Neuronal stem cell (in vitro differentiated cells): ENCODE measurements at regions not wholly inside any gene's neighbourhood (a gene's known extent, or its start where the extent isn't known, plus 50 kb on each side); places are given as distances from the start of the nearest gene placed in this dataset.

Source experiments
- DNase-seq: peaks from one replicate; pipeline ENCODE4 v3.0.0-alpha.2; 2013; ENCODE audit warnings: low spot score
- H2AFZ ChIP-seq: one replicate; pipeline ENCODE4 v1.6.1; 2013; ENCODE audit warnings: mild to moderate bottlenecking, low read length, inconsistent platforms
- H2AK5ac ChIP-seq: 2 replicates; pipeline ENCODE4 v1.6.1; 2013; ENCODE audit warnings: low read depth, mild to moderate bottlenecking, inconsistent platforms, low read length, moderate library complexity, mixed read lengths
- H2BK120ac ChIP-seq: 2 replicates; pipeline ENCODE4 v1.6.1; 2013; ENCODE audit warnings: low read depth, mild to moderate bottlenecking, inconsistent platforms, low read length, moderate library complexity, mixed read lengths
- H2BK12ac ChIP-seq: one replicate; pipeline ENCODE4 v1.6.1; 2013; ENCODE audit warnings: low read length, inconsistent platforms
- H2BK15ac ChIP-seq: 2 replicates; pipeline ENCODE4 v1.6.1; 2013; ENCODE audit warnings: mild to moderate bottlenecking, low read length, inconsistent platforms, mixed read lengths
- H2BK5ac ChIP-seq: one replicate; pipeline ENCODE4 v1.6.1; 2013; ENCODE audit warnings: inconsistent platforms, mild to moderate bottlenecking, low read length, moderate library complexity
- H3K14ac ChIP-seq: one replicate; pipeline ENCODE4 v1.6.1; 2013; ENCODE audit warnings: low read length, inconsistent platforms
- H3K18ac ChIP-seq: 2 replicates; pipeline ENCODE4 v1.6.1; 2013; ENCODE audit warnings: low read length, inconsistent platforms
- H3K23ac ChIP-seq: 2 replicates; pipeline ENCODE4 v1.6.1; 2013; ENCODE audit warnings: low read depth, mild to moderate bottlenecking, mixed read lengths, low read length, inconsistent platforms; ENCODE audit not compliant: poor library complexity
- H3K27ac ChIP-seq: replicated peaks from 3 replicates; pipeline ENCODE4 v1.5.1; 2013; ENCODE audit warnings: low read length, inconsistent platforms
- H3K27me3 ChIP-seq, 3 experiments: 2 replicates each; pipeline ENCODE4 v1.6.1; 2013; ENCODE audit warnings: low read length in 3 of 3, mild to moderate bottlenecking in 2 of 3, inconsistent platforms in 1 of 3, low read depth in 1 of 3, mixed read lengths in 1 of 3, moderate library complexity in 1 of 3; ENCODE audit not compliant: control insufficient read depth in 3 of 3, insufficient read depth in 3 of 3
- H3K36me3 ChIP-seq, 2 donors: replicated peaks in 1 of 2; 2 replicates each; pipeline ENCODE4 v1.6.1; 2013; ENCODE audit warnings: low read length in 2 of 2; ENCODE audit not compliant: control insufficient read depth in 2 of 2, insufficient read depth in 2 of 2
- H3K4ac ChIP-seq: 2 replicates; pipeline ENCODE4 v1.6.1; 2013; ENCODE audit warnings: inconsistent platforms, mild to moderate bottlenecking, low read length, moderate library complexity
- H3K4me1 ChIP-seq, 2 donors: 1 replicate in 1 of 2; 2 replicates in 1 of 2; pipeline ENCODE4 v1.6.1; 2013; ENCODE audit warnings: low read length in 2 of 2, low read depth in 1 of 2; ENCODE audit not compliant: control insufficient read depth in 2 of 2, insufficient read depth in 1 of 2
- H3K4me2 ChIP-seq: one replicate; pipeline ENCODE4 v1.6.1; 2013; ENCODE audit warnings: mild to moderate bottlenecking, low read length, inconsistent platforms; ENCODE audit not compliant: insufficient read depth, poor library complexity, severe bottlenecking
- H3K4me3 ChIP-seq, 2 donors: 2 replicates each; pipeline ENCODE4 v1.5.1; 2013; ENCODE audit warnings: low read length in 2 of 2, mild to moderate bottlenecking in 2 of 2, inconsistent platforms in 1 of 2, moderate library complexity in 1 of 2
- H3K79me1 ChIP-seq: one replicate; pipeline ENCODE4 v1.6.1; 2013; ENCODE audit warnings: low read depth, mild to moderate bottlenecking, inconsistent platforms, low read length, moderate library complexity
- H3K9ac ChIP-seq: one replicate; pipeline ENCODE4 v1.6.1; 2013; ENCODE audit warnings: mild to moderate bottlenecking, low read depth, low read length, inconsistent platforms; ENCODE audit not compliant: poor library complexity
- H3K9me3 ChIP-seq, 2 donors: replicated peaks in 1 of 2; 2 replicates each; pipeline versions ENCODE3 to v1.6.1; 2013; ENCODE audit warnings: low read length in 2 of 2, mild to moderate bottlenecking in 2 of 2, inconsistent platforms in 1 of 2, low read depth in 1 of 2, mixed read lengths in 1 of 2, moderate library complexity in 1 of 2; ENCODE audit not compliant: control insufficient read depth in 2 of 2, insufficient read depth in 1 of 2
- H4K8ac ChIP-seq: one replicate; pipeline ENCODE4 v1.6.1; 2013; ENCODE audit warnings: low read depth, mild to moderate bottlenecking, inconsistent platforms, low read length, moderate library complexity
- H4K91ac ChIP-seq: one replicate; pipeline ENCODE4 v1.6.1; 2013; ENCODE audit warnings: low read length, low read depth, mild to moderate bottlenecking, inconsistent platforms; ENCODE audit not compliant: poor library complexity
- WGBS, 2 donors: extraction: QIAGEN DNeasy Blood & Tissue Kit; methylation state at CpG; one replicate each; pipeline ENCODE4 v1.1.7; 2013; ENCODE audit warnings: missing lambda C conversion rate in 2 of 2, mixed read lengths in 1 of 2; ENCODE audit not compliant: insufficient read length in 2 of 2, insufficient replicate concordance in 1 of 2; ENCODE audit errors: extremely low coverage in 2 of 2; 5-methylcytosine and 5-hydroxymethylcytosine counted together

DNA sequence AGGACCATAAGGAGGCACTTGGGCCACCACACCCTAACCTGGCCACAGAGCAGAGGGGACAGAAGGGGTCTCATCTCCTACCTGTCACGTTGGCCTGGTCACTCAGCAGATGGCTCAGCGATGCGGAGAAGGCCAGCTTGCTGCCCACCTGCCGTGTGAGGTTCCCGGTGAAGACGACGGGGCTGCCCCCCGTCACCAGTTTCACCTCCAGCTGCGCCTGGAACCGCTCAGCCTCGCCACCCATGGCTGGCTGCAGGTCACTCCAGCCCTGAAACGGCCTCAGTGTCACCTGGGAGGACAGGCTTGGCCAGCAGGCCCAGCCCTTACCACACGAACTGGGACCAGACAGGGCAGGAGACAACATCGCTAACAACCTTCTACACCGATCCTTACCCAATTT lies 116.8 kb downstream of the RMI2 start:
- Histone ChIP-seq H3K27me3 (peaks cover 0 to 5% (median 0%) of the 10 kb centered on the region in 3 experiments), H2BK120ac (no peak overlapping the region), H3K14ac (peak overlapping the region; percentile 58), H3K79me1 (peaks cover 3% of the 10 kb centered on the region), H3K4ac (no peak overlapping the region), H3K27ac (no peak overlapping the region), H3K4me3 (peak overlapping the region in 1 of 2 donors; percentile 40), H2BK5ac (no peak overlapping the region), H3K4me2 (no peak overlapping the region), H3K18ac (peak overlapping the region; percentile 58), H3K23ac (no peak overlapping the region), H4K8ac (no peak overlapping the region), H3K9me3 (no peaks in the 10 kb centered on the region), H2AK5ac (no peak overlapping the region), H4K91ac (no peak overlapping the region), H3K4me1 (no peaks in the 10 kb centered on the region), H3K36me3 (no peaks in the 10 kb centered on the region), H3K9ac (no peak overlapping the region), H2BK15ac (no peak overlapping the region), H2AFZ (no peak overlapping the region), H2BK12ac (no peak overlapping the region)
- no peak for DNase-seq
- WGBS, 2 donors, result no CpG with 5 or more reads among the region's 15 CpGs

DNA sequence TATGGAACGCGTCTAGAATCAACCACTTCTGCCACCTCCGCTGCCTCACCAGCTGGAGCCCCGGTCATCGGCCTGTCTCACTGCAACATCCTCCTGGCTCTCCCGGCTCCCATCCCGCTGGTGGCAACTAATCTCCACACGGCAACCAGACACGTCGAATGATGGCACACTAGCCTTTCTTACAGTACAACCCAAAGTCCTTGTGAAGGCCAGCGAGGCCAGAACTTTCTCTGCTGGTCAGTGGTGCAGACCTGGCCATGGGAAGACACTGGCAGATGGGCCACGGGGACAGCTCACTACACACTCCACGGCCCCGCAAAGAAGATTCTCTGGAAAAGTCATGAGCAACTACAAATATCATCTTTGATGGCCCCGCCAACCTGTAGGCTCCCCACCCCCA lies 117.6 kb downstream of the RMI2 start:
- Histone ChIP-seq H4K91ac (peak overlapping the region; percentile 18), H3K9me3 (no peaks in the 10 kb centered on the region), H3K4me2 (no peak overlapping the region), H3K4ac (no peak overlapping the region), H2BK5ac (no peak overlapping the region), H3K36me3 (no peaks in the 10 kb centered on the region), H3K18ac (peak overlapping the region; percentile 60), H3K9ac (no peak overlapping the region), H3K27me3 (peaks cover 0 to 5% (median 0%) of the 10 kb centered on the region in 3 experiments), H3K14ac (no peak overlapping the region), H3K27ac (no peak overlapping the region), H2BK120ac (no peak overlapping the region), H2AFZ (no peak overlapping the region), H3K4me3 (no peak overlapping the region), H3K79me1 (peaks cover 3% of the 10 kb centered on the region), H3K23ac (peak overlapping the region; percentile 27), H3K4me1 (no peaks in the 10 kb centered on the region), H2BK15ac (no peak overlapping the region), H4K8ac (no peak overlapping the region), H2BK12ac (no peak overlapping the region), H2AK5ac (no peak overlapping the region)
- WGBS, 2 donors, result no CpG with 5 or more reads among the region's 15 CpGs
- DNase-seq, result no peak

DNA sequence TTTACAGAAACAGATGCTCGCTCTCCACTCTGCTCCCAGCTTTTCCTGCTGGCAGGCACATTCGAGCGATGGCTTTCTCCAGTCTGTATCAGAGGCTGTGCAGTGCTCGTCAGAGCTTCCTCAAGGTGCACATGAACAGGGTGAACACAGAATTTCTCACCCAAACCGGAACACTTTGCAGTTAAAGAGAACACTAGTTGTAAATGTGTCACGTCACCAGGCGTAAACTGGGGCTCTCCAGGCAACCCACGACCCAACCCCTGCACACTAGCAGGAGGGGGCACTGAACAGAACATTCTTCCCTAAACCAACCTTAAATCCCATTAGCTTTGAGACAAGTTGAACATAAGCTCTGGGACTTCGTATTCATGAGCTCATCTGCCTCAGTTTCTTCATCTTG lies 119.0 kb downstream of the RMI2 start:
- no peak overlapping the region for H3K4me2 ChIP-seq
- H3K4ac ChIP-seq, result no peak overlapping the region
- no peak overlapping the region for H2BK12ac ChIP-seq
- H3K9ac ChIP-seq, result no peak overlapping the region
- no peak overlapping the region for H2AFZ ChIP-seq
- H3K4me1 ChIP-seq, result no peaks in the 10 kb centered on the region
- no peak overlapping the region for H2BK120ac ChIP-seq
- H2AK5ac ChIP-seq, result no peak overlapping the region
- H4K8ac ChIP-seq, result no peak overlapping the region
- H3K18ac ChIP-seq, result no peak overlapping the region
- WGBS, 2 donors, result no CpG with 5 or more reads among the region's 9 CpGs
- no peak overlapping the region for H2BK5ac ChIP-seq
- no peak for DNase-seq
- H2BK15ac ChIP-seq, result no peak overlapping the region
- peaks cover 0 to 5% (median 0%) of the 10 kb centered on the region in 3 experiments for H3K27me3 ChIP-seq
- no peaks in the 10 kb centered on the region for H3K9me3 ChIP-seq
- no peak overlapping the region for H3K23ac ChIP-seq
- no peaks in the 10 kb centered on the region for H3K36me3 ChIP-seq
- no peak overlapping the region for H3K14ac ChIP-seq
- peaks cover 3% of the 10 kb centered on the region for H3K79me1 ChIP-seq
- no peak overlapping the region for H4K91ac ChIP-seq
- H3K4me3 ChIP-seq, result no peak overlapping the region
- no peak overlapping the region for H3K27ac ChIP-seq

DNA sequence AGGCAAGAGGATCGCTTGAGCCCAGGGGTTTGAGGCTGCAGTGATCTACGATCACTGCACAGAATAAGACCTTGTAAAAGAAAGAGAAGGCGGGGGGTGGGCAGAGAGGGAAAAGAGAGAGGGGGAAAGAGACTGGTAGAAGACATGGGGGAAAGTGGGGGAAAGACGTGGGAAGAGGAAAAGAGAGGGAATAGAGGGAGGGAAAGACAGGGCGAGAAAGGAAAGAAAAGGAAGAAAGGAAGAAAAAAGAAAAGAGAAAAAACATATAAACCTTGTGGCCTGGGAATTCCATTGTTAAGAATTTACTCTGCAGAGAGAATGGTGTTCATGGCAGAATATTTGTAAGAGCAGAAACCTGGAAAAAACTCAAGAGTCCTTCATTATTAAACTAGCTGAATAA lies 120.4 kb downstream of the RMI2 start:
- peaks cover 0 to 10% (median 0%) of the 10 kb centered on the region in 3 experiments for H3K27me3 ChIP-seq
- no peak overlapping the region for H2AK5ac ChIP-seq
- H3K9ac ChIP-seq, result no peak overlapping the region
- no peak overlapping the region for H3K4me2 ChIP-seq
- H2BK15ac ChIP-seq, result no peak overlapping the region
- H3K79me1 ChIP-seq, result peaks cover 3% of the 10 kb centered on the region
- H3K4me3 ChIP-seq, result no peak overlapping the region
- H3K36me3 ChIP-seq, result no peaks in the 10 kb centered on the region
- no peak overlapping the region for H3K18ac ChIP-seq
- no peak overlapping the region for H3K4ac ChIP-seq
- H3K14ac ChIP-seq, result no peak overlapping the region
- no peak for DNase-seq
- no CpG with 5 or more reads among the region's 5 CpGs for WGBS, 2 donors
- no peak overlapping the region for H4K91ac ChIP-seq
- no peak overlapping the region for H3K23ac ChIP-seq
- no peak overlapping the region for H2BK5ac ChIP-seq
- no peaks in the 10 kb centered on the region for H3K4me1 ChIP-seq
- no peaks in the 10 kb centered on the region for H3K9me3 ChIP-seq
- H2AFZ ChIP-seq, result no peak overlapping the region
- no peak overlapping the region for H2BK120ac ChIP-seq
- H2BK12ac ChIP-seq, result no peak overlapping the region
- H3K27ac ChIP-seq, result no peak overlapping the region
- no peak overlapping the region for H4K8ac ChIP-seq
